Type B pancreatic cell (in vitro differentiated cells): ENCODE measurements at regions not wholly inside any gene's neighbourhood (a gene's known extent, or its start where the extent isn't known, plus 50 kb on each side); places are given as distances from the start of the nearest gene placed in this dataset.

Experiments used
- DNase-seq: peaks from one replicate; pipeline ENCODE4 v3.0.0; 2021; ENCODE audit warnings: mixed read lengths; ENCODE audit not compliant: unreplicated experiment; ENCODE audit errors: extremely low spot score
- H3K27ac Mint-ChIP-seq: 2 replicates; pipeline ENCODE4 v1.8.0; 2021; ENCODE audit warnings: mild to moderate bottlenecking, mixed read lengths
- H3K27me3 Mint-ChIP-seq: 2 replicates; pipeline ENCODE4 v1.8.0; 2021; ENCODE audit warnings: mixed read lengths
- H3K36me3 Mint-ChIP-seq: 2 replicates; pipeline ENCODE4 v1.8.0; 2021; ENCODE audit warnings: mixed read lengths
- H3K4me1 Mint-ChIP-seq: one replicate; pipeline ENCODE4 v1.8.0; 2021; ENCODE audit warnings: mixed read lengths; ENCODE audit not compliant: unreplicated experiment
- H3K4me3 Mint-ChIP-seq: 2 replicates; pipeline ENCODE4 v1.8.0; 2021; ENCODE audit warnings: mild to moderate bottlenecking, mixed read lengths
- H3K9me3 Mint-ChIP-seq: 2 replicates; pipeline ENCODE4 v1.8.0; 2021; ENCODE audit warnings: mixed read lengths
- TF ChIP-seq, protein P1 (sequence below): fragments of 200-600 bp; sonication (generic); conservative IDR thresholded peaks from 2 replicates; pipeline ENCODE4 v1.5.0; 2021; ENCODE audit warnings: antibody characterized with exemption, mild to moderate bottlenecking

DNA sequence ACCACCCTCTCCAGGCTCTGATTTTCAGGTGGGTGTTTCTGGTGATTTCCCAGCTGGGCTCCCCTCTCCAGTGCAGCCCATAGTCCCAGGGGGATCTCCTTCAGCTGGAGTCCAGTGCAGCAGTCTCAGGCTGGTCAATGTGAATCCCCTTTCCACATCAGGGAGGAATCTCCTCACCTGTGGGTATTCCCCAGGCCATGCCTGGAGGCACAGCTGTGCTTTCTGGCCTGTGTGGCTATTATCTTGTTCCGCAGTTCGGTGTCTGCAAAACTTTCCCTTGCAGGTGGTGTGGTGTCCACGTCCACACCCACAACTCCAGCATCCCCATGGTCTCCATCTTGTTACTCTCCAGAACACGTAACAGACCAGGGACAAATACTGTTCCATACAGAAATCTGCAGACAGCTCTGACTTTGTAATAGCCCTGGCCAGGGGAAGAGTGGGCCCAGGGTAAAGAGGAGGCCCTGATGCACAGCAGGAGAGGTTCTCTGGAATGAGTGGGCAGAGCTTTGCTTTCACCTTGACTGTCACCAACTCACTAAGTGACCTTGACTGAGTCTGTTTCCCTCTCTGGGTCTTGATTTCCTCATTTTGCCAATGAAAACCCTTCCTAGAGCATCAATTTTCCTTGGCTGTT, 183.2 kb downstream of the CSNK2A3 start:
- peaks cover 6% of the 10 kb centered on the region for H3K27me3 Mint-ChIP-seq
- TF ChIP-seq, protein P1, sequence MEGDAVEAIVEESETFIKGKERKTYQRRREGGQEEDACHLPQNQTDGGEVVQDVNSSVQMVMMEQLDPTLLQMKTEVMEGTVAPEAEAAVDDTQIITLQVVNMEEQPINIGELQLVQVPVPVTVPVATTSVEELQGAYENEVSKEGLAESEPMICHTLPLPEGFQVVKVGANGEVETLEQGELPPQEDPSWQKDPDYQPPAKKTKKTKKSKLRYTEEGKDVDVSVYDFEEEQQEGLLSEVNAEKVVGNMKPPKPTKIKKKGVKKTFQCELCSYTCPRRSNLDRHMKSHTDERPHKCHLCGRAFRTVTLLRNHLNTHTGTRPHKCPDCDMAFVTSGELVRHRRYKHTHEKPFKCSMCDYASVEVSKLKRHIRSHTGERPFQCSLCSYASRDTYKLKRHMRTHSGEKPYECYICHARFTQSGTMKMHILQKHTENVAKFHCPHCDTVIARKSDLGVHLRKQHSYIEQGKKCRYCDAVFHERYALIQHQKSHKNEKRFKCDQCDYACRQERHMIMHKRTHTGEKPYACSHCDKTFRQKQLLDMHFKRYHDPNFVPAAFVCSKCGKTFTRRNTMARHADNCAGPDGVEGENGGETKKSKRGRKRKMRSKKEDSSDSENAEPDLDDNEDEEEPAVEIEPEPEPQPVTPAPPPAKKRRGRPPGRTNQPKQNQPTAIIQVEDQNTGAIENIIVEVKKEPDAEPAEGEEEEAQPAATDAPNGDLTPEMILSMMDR: no peak
- DNase-seq: no peak
- no peaks in the 10 kb centered on the region for H3K36me3 Mint-ChIP-seq
- no peaks in the 10 kb centered on the region for H3K9me3 Mint-ChIP-seq
- no peak overlapping the region for H3K27ac Mint-ChIP-seq
- no peak overlapping the region for H3K4me3 Mint-ChIP-seq
- peaks cover 16% of the 10 kb centered on the region for H3K4me1 Mint-ChIP-seq

DNA sequence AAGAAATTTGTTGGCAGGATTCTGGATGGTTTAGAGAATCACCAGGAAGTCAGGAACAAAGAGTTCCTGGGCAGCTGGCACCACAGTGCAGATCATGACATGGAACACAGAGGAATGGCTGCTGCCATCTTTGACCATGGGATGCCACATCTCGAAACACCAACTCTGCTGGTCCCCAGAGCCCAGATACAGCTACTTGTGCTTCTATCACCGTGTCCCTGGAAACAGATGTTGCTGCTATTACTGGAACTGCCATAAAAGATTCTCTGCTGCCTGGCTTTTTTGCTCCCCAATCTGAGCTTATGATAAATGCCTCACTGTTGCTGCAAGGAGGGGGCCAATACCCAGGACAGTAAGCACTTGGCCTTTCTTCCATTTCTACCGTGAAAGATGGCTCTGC, 185.2 kb downstream of the CSNK2A3 start:
- H3K4me1 Mint-ChIP-seq: peaks cover 9% of the 10 kb centered on the region
- H3K9me3 Mint-ChIP-seq: no peaks in the 10 kb centered on the region
- DNase-seq: no peak
- no peak overlapping the region for H3K4me3 Mint-ChIP-seq
- no peaks in the 10 kb centered on the region for H3K36me3 Mint-ChIP-seq
- peaks cover 9% of the 10 kb centered on the region for H3K27me3 Mint-ChIP-seq
- TF ChIP-seq, protein P1: no peak
- H3K27ac Mint-ChIP-seq: no peak overlapping the region

DNA sequence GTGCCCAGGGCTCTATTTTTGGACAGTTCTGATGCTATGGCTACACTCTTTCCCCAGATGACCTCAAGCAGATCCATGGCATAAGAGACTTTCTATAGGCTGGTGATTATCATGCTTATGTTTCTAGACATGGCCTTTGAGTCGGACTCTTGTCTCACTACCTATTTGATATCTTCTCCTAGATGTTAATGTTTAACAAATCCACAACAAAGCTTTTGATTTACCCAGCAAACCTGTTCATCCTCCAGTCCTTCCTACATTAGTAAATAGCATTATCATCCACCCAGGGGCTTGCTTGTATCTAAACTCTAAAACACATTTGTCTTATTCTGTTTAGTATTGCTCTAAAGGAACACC, 188.7 kb downstream of the CSNK2A3 start:
- no peak overlapping the region for H3K27ac Mint-ChIP-seq
- no peaks in the 10 kb centered on the region for H3K36me3 Mint-ChIP-seq
- H3K4me3 Mint-ChIP-seq: no peak overlapping the region

DNA sequence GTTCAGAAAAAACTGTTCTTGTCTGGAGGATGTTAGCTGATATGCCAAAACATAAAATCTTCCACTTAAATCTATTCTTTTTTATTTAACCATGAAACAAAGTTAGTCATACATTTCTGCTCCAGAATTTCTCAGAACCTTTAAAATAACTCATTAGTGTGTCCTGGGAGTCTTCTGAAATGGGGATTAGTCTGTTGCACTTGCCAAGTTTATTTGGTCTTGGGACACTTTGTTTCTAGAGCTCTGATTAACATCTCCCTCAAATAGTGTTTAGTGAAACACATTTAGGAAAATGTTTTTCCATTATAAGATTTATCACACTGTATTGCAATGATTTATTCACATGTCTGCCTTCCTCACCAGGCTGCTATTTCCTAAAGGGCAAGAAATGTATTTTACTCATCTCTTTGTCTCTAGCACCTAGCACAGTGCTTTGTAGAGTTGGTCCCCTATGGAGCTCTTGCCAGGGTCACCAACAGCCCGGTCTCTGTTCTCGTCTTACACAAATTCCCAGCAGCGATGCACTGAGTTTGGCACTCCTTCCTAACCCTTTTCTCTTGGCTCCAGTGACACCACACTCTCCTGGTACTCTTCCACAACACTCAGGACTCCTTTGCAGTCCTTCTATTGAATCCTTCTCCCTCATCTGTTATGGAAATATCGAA, 189.2 kb downstream of the CSNK2A3 start:
- Mint-ChIP-seq H3K36me3 (no peaks in the 10 kb centered on the region), H3K27ac (no peak overlapping the region), H3K4me3 (no peak overlapping the region), H3K4me1 (peaks cover 4% of the 10 kb centered on the region), H3K27me3 (peaks cover 9% of the 10 kb centered on the region), H3K9me3 (no peaks in the 10 kb centered on the region)
- TF ChIP-seq, protein P1: no peak
- DNase-seq: no peak

More for the DNA sequence above, 188.7 kb downstream of the CSNK2A3 start:
- H3K9me3 Mint-ChIP-seq: no peaks in the 10 kb centered on the region
- TF ChIP-seq, protein P1: no peak
- no peak for DNase-seq
- peaks cover 4% of the 10 kb centered on the region for H3K4me1 Mint-ChIP-seq
- H3K27me3 Mint-ChIP-seq: peaks cover 9% of the 10 kb centered on the region

DNA sequence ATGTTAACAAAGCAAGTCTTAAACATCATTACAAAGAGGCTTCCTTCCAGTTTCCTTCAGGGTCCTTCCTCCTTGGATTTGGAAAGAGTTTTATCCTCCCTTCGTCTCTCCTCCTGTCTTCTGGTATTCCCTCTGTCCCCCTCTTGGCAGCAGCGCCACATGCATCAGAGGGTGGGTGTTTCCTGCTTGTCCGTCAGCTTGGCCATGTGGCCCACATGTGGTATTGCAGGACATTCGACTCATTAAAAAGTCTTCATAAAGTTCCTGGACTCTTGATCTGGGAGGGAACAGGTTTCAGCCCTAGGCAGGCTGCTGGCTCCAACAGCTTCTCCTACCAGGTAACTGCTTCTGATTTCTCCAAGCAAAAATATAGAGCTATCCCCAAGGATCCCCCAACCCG, 189.8 kb downstream of the CSNK2A3 start:
- TF ChIP-seq, protein P1: peak; percentile 54
- DNase-seq: no peak
- Mint-ChIP-seq H3K9me3 (no peaks in the 10 kb centered on the region), H3K27ac (no peak overlapping the region), H3K4me3 (no peak overlapping the region), H3K27me3 (peaks cover 9% of the 10 kb centered on the region), H3K4me1 (peaks cover 4% of the 10 kb centered on the region), H3K36me3 (no peaks in the 10 kb centered on the region)
